ENCODE measurements at regions not wholly inside any gene's neighbourhood (a gene's known extent, or its start where the extent isn't known, plus 50 kb on each side); places are given as distances from the start of the nearest gene placed in this dataset.

- Mint-ChIP-seq H3K27ac (no peak overlapping the region), H3K4me3 (no peak overlapping the region), H3K4me1 (peaks cover 1% of the 10 kb centered on the region), H3K36me3 (ENCODE audit: low read depth) (no peaks in the 10 kb centered on the region), H3K27me3 (ENCODE audit: insufficient read depth) (no peaks in the 10 kb centered on the region), H3K9me3 (peaks cover 6% of the 10 kb centered on the region)
- H3K4me3 ChIP-seq (ENCODE audit: low read length) = no peak overlapping the region
- H3K4me1 ChIP-seq (ENCODE audit: control insufficient read depth, insufficient read depth, low read length) = no peaks in the 10 kb centered on the region
- no peak overlapping the region for H3K9ac ChIP-seq (ENCODE audit: extremely low read depth, low read length, poor library complexity, severe bottlenecking)
- peaks cover 12% of the 10 kb centered on the region for H3K9me3 ChIP-seq (ENCODE audit: control insufficient read depth, low read length)
- no peak for DNase-seq
- 73 to 92% methylated on average over 1 to 2 of the region's 2 CpGs for WGBS, 2 experiments (ENCODE audit: insufficient coverage in 1 of 2, insufficient read length in 1 of 2)
- no peak for TF ChIP-seq CTCF (conservative IDR thresholded peaks at IDR 0.05)
- H3K36me3 ChIP-seq (ENCODE audit: control insufficient read depth, insufficient read depth, low read length) = no peaks in the 10 kb centered on the region
- no peak overlapping the region for H3K27ac ChIP-seq (ENCODE audit: low read depth, low read length)
- no peaks in the 10 kb centered on the region for H3K27me3 ChIP-seq (ENCODE audit: control insufficient read depth, insufficient read depth, low read length, poor library complexity, severe bottlenecking)
Observed at GRCh38 chr5:111869681-111870080, 112.7 kb upstream of the NREP start.

GRCh38 chr5:111865356-111865755 is 108.4 kb upstream of the NREP start:
- WGBS, 2 experiments (ENCODE audit: insufficient coverage in 1 of 2, insufficient read length in 1 of 2) = 89 to 93% methylated on average over 2 to 3 of the region's 3 CpGs
- Histone ChIP-seq H3K4me3 (ENCODE audit: low read length) (no peak overlapping the region), H3K27ac (ENCODE audit: low read depth, low read length) (no peak overlapping the region), H3K9me3 (ENCODE audit: control insufficient read depth, low read length) (no peaks in the 10 kb centered on the region), H3K36me3 (ENCODE audit: control insufficient read depth, insufficient read depth, low read length) (no peaks in the 10 kb centered on the region), H3K4me1 (ENCODE audit: control insufficient read depth, insufficient read depth, low read length) (no peaks in the 10 kb centered on the region), H3K9ac (ENCODE audit: extremely low read depth, low read length, poor library complexity, severe bottlenecking) (no peak overlapping the region), H3K27me3 (ENCODE audit: control insufficient read depth, insufficient read depth, low read length, poor library complexity, severe bottlenecking) (no peaks in the 10 kb centered on the region)
- H3K9me3 Mint-ChIP-seq = peaks cover 3% of the 10 kb centered on the region
- H3K27me3 Mint-ChIP-seq (ENCODE audit: insufficient read depth) = no peaks in the 10 kb centered on the region
- no peak overlapping the region for H3K27ac Mint-ChIP-seq
- H3K36me3 Mint-ChIP-seq (ENCODE audit: low read depth) = no peaks in the 10 kb centered on the region
- no peak for DNase-seq
- no peak for TF ChIP-seq CTCF (conservative IDR thresholded peaks at IDR 0.05)
- H3K4me1 Mint-ChIP-seq = no peaks in the 10 kb centered on the region
- H3K4me3 Mint-ChIP-seq = no peak overlapping the region

GRCh38 chr5:111863801-111864200 is 106.8 kb upstream of the NREP start:
- WGBS, 2 experiments (ENCODE audit: insufficient coverage in 1 of 2, insufficient read length in 1 of 2) = 100% methylated on average over 1 of the region's 1 CpG; no CpG with 5 or more reads in 1 of the 2 experiments
- no peak for DNase-seq

More at GRCh38 chr5:111863801-111864200, 106.8 kb upstream of the NREP start:
- no peak overlapping the region for H3K9ac ChIP-seq (ENCODE audit: extremely low read depth, low read length, poor library complexity, severe bottlenecking)
- Mint-ChIP-seq H3K4me1 (peaks cover 15% of the 10 kb centered on the region), H3K9me3 (peaks cover 3% of the 10 kb centered on the region), H3K36me3 (ENCODE audit: low read depth) (no peaks in the 10 kb centered on the region), H3K27me3 (ENCODE audit: insufficient read depth) (no peaks in the 10 kb centered on the region), H3K4me3 (no peak overlapping the region), H3K27ac (no peak overlapping the region)
- no peaks in the 10 kb centered on the region for H3K27me3 ChIP-seq (ENCODE audit: control insufficient read depth, insufficient read depth, low read length, poor library complexity, severe bottlenecking)
- H3K9me3 ChIP-seq (ENCODE audit: control insufficient read depth, low read length) = no peaks in the 10 kb centered on the region
- peaks cover 4% of the 10 kb centered on the region for H3K4me1 ChIP-seq (ENCODE audit: control insufficient read depth, insufficient read depth, low read length)
- H3K27ac ChIP-seq (ENCODE audit: low read depth, low read length) = no peak overlapping the region
- TF ChIP-seq CTCF (conservative IDR thresholded peaks at IDR 0.05) = no peak
- no peak overlapping the region for H3K4me3 ChIP-seq (ENCODE audit: low read length)
- H3K36me3 ChIP-seq (ENCODE audit: control insufficient read depth, insufficient read depth, low read length) = no peaks in the 10 kb centered on the region
